MM.1S (cell line): ENCODE measurements at regions not wholly inside any gene's neighbourhood (a gene's known extent, or its start where the extent isn't known, plus 50 kb on each side); places are given as distances from the start of the nearest gene placed in this dataset.

Experiments used
- CTCF ChIP-seq: fragments of 300-600 bp; sonication (generic); IDR thresholded peaks from 2 replicates; pipeline ENCODE4 v1.5.1; 2016; ENCODE audit warnings: antibody characterized with exemption, low read length, mixed read lengths
- EZH2 ChIP-seq: fragments of 300-600 bp; sonication (generic); optimal IDR thresholded peaks from 2 replicates; pipeline ENCODE3; 2017; ENCODE audit warnings: low read depth, mild to moderate bottlenecking, antibody characterized with exemption, low read length, mixed read lengths

- no peak for TF ChIP-seq CTCF
- TF ChIP-seq EZH2 = no peak
Observed at GRCh38 chr2:122598784-122599183, 843.3 kb downstream of the TSN start.
